ENCODE measurements at regions not wholly inside any gene's neighbourhood (a gene's known extent, or its start where the extent isn't known, plus 50 kb on each side); places are given as distances from the start of the nearest gene placed in this dataset.
"Not testable (repeated sequence)": the region's sequence is repeated elsewhere in the genome, so short reads cannot be mapped to it uniquely, and the experiment has no call there.

GRCh38 chr6:112401083-112401482 lies 54.0 kb downstream of the RFPL4B start:
- no peak for DNase-seq (ENCODE audit: low spot score)

DNA sequence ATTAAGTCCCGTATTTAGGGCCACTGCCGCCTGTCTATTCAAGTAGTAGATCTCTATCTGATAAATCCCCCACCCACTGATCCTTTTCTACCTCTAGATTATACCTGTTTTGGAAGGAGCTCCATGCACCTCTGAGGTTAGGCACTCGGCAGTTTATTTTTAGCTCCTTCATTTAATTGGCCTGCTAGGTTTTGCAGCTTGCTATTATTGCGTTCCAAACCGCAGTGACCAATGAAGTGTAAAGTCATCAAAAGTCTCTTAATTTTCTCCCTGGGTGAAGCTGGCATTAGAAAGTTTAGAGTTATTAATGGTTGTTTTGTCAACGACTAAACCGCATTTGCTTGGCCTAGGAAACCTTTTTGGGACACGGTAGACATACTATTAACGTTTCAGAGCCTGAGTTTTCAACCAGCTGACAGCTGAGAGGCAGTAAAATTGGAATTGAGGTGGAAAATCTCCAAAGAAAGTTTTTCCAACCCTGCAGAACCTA lies 60.0 kb downstream of the RFPL4B start:
- DNase-seq (ENCODE audit: low spot score) = no peak

- DNase-seq (ENCODE audit: low spot score) = no peak
These were observed 61.4 kb downstream of the RFPL4B start for GRCh38 chr6:112408522-112408921.

DNA sequence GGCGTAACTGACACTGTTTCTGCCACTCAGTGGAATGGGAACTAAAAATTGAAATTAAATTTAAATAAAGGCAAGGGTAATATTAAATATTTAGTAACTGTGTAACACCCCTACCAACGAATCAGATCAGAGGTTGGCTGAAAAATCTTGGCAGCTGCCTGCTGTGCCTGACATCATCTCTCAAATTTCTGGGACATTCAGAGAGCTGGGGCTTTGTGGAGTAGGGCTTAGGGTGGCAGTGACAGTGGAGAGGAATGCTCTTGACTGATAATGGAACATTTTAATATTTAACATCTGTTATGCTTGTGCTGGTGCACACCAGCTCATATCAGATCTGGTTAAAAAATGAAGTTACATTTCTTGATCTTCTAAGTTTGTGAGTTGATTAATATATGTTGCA lies 62.2 kb downstream of the RFPL4B start:
- DNase-seq (ENCODE audit: low spot score) = no peak

DNA sequence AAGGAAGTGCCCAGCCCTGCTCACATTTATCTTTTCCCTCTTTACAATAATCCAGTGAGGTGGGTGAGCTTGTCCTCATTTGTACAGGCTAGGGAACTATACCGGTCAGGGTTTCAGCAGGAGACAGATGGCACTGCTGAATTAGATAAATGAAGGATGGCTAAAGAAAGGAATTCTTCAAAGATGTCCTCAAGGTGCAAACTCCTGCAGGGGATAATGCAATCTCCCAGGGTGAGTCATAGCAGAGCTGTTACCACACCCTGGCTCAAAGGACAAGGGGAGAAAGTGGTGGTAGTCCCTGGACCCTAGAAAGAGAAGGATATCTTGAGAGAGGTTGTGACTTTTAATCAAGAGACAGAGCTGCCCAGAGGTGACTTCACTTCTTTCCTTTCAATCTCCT lies 66.7 kb downstream of the RFPL4B start:
- DNase-seq (ENCODE audit: low spot score) = no peak

DNA sequence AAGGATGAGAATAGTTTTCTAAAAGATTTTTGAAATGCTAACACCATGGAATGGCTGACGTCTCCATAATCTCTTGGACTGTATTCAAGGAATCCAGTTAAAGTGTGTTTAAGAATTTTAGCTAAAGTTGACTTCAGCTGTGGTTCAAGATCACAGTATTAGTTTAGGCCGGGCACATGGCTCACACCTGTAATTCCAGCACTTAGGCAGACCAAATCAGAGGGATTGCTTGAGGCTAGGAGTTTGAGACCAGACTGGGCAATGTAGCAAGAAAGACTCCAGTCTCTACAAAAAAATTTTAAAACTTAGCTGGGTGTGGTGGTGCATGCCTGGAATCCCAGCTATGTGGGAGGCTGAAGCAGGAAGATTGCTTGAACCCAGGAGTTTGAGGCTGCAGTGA lies 68.2 kb downstream of the RFPL4B start:
- DNase-seq (ENCODE audit: low spot score) = no peak

- no peak for DNase-seq (ENCODE audit: low spot score)
These were observed 69.7 kb downstream of the RFPL4B start for GRCh38 chr6:112416866-112417265.

GRCh38 chr6:112427011-112427410 lies 79.9 kb downstream of the RFPL4B start:
- DNase-seq (ENCODE audit: low spot score) = not testable (repeated sequence)

- no peak for DNase-seq (ENCODE audit: low spot score)
These were observed 80.4 kb downstream of the RFPL4B start for GRCh38 chr6:112427499-112427898.

GRCh38 chr6:112428477-112428876 lies 81.3 kb downstream of the RFPL4B start:
- no peak for DNase-seq (ENCODE audit: low spot score)

GRCh38 chr6:112429226-112429625 lies 82.1 kb downstream of the RFPL4B start:
- no peak for DNase-seq (ENCODE audit: low spot score)

- DNase-seq (ENCODE audit: low spot score) = no peak
These were observed 84.7 kb downstream of the RFPL4B start for GRCh38 chr6:112431803-112432202.

GRCh38 chr6:112432853-112433252 lies 85.7 kb downstream of the RFPL4B start:
- DNase-seq (ENCODE audit: low spot score) = no peak

DNA sequence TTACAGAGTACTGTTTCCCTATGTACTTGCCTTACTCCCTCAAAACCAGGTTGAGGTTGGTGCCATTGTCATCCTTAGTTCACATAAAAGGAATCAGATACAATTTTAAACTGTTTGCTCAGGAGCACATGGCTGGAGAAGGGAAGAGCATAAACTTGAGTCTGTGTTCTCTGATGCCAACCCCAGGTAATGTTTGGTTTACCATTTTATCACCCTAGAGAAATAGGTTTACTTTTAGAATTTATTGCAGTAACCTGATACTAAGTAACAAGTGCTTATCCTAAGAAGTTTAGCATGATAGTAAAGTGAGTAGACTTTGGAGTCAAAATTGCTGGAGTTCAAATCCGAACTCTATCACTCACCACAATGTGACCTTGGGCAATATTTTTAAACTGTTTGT lies 86.3 kb downstream of the RFPL4B start:
- DNase-seq (ENCODE audit: low spot score) = no peak

GRCh38 chr6:112434896-112435435 lies 87.8 kb downstream of the RFPL4B start:
- DNase-seq (ENCODE audit: low spot score) = no peak

- DNase-seq (ENCODE audit: low spot score) = no peak
These were observed 89.9 kb downstream of the RFPL4B start for GRCh38 chr6:112437058-112437457.

- DNase-seq (ENCODE audit: low spot score) = no peak
These were observed 91.9 kb downstream of the RFPL4B start for GRCh38 chr6:112439010-112439409.

DNA sequence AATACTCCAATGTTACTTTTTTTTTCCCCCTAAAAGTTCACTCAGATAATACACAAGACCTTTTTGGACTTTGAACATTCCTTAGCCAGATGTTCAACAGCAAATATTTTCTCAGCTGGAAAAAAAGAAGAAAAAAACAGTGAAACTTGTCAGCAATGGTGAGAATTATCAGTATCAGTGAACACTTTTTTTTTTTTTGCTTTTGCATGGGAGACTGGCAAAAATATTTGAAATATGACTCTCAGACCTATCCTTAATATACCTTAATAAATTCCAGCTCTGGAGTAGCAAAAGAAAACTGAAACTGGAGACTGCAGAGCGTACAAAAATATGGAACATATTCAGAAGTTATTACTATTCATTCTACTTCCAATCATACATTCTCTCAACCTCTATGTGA lies 92.3 kb downstream of the RFPL4B start:
- DNase-seq (ENCODE audit: low spot score) = no peak

DNA sequence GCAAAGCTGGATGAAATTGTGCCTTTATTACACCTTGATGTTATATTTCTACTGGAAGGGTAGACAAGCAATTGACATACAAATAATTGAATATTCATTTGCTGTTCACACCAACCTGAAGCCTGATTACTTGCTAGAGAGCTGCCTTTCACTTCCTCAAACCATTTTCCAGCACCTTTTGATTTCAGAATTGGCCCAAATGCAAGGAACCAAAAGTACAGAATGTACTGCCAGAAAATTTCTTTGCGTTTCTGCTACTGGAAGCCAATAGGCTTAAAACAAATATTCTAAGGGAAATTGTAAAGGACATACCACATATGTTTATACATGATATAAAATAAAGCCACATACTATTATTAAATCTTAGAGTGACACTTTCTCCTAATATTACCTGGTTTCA lies 94.5 kb downstream of the RFPL4B start:
- no peak for DNase-seq (ENCODE audit: low spot score)

DNA sequence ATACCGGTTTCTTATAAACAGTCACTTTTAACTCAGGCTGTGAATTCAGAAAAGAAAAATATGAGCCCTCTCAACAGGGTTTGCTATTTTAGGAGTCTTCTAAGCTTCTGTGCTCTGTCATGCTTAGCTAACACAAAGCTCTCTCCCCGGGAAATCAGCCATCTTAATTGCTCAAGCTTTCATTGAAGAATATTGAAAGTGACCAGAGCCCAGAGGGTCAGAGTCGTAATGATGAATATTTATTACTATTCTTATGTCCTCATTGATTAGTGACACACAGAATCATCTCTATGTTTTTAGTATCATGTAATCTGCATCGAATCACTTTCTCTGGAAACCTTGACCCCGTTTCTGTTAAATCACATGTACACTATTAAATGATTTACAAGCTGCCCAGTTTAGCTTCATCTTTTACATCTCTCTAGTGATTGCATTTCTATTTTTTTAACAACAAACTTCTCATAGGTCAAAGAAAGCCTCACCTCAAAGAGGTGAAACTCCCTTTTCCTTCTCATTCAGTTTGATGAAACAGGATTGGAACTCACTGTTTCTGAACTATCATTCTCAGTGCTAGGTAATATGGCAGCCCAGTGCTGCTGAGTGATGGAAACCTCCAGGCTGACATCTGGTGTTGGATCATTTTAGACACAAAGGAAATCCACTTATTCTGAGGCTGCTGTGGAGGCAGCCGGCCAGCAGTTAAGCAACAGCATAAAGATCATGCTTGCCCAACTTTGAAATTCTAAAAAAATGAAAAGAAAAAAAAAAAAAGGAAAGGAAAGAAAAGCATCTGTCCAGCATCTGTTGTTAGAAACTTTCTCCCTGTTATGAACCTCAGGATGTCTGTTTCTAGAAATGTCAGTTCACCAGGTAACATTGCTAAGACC lies 96.3 kb downstream of the RFPL4B start:
- DNase-seq (ENCODE audit: low spot score) = no peak

DNA sequence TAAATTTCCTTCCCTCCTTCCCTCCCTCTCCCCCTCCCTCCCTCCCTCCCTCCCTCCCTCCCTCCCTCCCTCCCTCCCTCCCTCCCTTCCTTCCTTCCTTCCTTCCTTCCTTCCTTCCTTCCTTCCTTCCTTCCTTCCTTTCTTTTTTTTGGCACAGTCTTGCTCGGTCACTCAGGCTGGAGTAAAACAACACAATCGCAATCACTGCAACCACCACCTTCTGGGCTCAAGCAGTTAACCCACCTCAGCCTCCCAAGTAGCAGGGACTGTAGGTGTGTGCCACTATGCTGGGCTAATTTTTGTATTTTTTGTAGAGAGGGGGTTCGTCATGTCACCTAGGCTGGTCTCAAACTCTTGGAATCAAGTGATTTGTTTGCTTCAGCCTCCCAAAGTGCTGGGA lies 101.7 kb downstream of the RFPL4B start:
- DNase-seq (ENCODE audit: low spot score) = not testable (repeated sequence)

GRCh38 chr6:112450663-112451062 lies 103.5 kb downstream of the RFPL4B start:
- DNase-seq (ENCODE audit: low spot score) = no peak

DNA sequence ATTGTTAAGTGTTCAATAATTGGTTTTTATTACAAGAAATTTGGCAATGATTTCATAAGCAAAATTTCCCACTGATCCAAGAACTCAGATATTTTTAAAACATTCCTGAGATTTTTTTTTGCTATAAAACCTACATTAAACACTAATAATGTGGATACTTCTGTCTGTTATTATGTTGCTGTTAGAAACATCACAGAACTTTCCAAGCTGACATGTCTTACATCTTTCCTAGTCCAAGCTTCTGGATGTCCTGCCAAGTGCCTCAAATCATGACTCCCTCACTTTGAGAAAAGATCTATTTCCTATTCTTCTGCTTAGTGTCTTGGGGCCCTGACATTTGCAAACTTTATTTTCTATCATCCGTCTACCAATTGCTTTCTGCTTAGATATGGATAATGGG lies 110.8 kb downstream of the RFPL4B start:
- DNase-seq (ENCODE audit: low spot score) = no peak

All from activated CD4-positive, alpha-beta T cell treated with anti-CD3 and anti-CD28 coated beads, Interleukin-2, Interleukin-4, amounts not matched to agents 100 ng/mL and 50 ng/mL, durations not matched to agents 16 hours and 8 hours (primary cell).